ENCODE measurements at regions not wholly inside any gene's neighbourhood (a gene's known extent, or its start where the extent isn't known, plus 50 kb on each side); places are given as distances from the start of the nearest gene placed in this dataset.
"Not testable (repeated sequence)": the region's sequence is repeated elsewhere in the genome, so short reads cannot be mapped to it uniquely, and the experiment has no call there.

- H3K9me3 Mint-ChIP-seq (ENCODE audit: low read depth) = no peaks in the 10 kb centered on the region
- CTCF ChIA-PET = no interaction called here
- peaks cover 13% of the 10 kb centered on the region for H3K27me3 Mint-ChIP-seq
- H3K36me3 Mint-ChIP-seq = no peaks in the 10 kb centered on the region
- DNase-seq (no peak), ATAC-seq (no peak)
- no peaks in the 10 kb centered on the region for H3K4me1 Mint-ChIP-seq
- H3K27ac Mint-ChIP-seq = no peak overlapping the region
- no peak overlapping the region for H3K4me3 Mint-ChIP-seq
These were observed 129.2 kb upstream of the ADRA1B start for GRCh38 chr5:159786901-159787691.

- H3K27ac Mint-ChIP-seq = no peak overlapping the region
- H3K4me3 Mint-ChIP-seq = no peak overlapping the region
- H3K27me3 Mint-ChIP-seq = peaks cover 13% of the 10 kb centered on the region
- no peaks in the 10 kb centered on the region for H3K36me3 Mint-ChIP-seq
- CTCF ChIA-PET = no interaction called here
- H3K4me1 Mint-ChIP-seq = no peaks in the 10 kb centered on the region
- ATAC-seq = no peak
- H3K9me3 Mint-ChIP-seq (ENCODE audit: low read depth) = no peaks in the 10 kb centered on the region
- no peak for DNase-seq
These were observed 128.4 kb upstream of the ADRA1B start for GRCh38 chr5:159787837-159788236.

DNA sequence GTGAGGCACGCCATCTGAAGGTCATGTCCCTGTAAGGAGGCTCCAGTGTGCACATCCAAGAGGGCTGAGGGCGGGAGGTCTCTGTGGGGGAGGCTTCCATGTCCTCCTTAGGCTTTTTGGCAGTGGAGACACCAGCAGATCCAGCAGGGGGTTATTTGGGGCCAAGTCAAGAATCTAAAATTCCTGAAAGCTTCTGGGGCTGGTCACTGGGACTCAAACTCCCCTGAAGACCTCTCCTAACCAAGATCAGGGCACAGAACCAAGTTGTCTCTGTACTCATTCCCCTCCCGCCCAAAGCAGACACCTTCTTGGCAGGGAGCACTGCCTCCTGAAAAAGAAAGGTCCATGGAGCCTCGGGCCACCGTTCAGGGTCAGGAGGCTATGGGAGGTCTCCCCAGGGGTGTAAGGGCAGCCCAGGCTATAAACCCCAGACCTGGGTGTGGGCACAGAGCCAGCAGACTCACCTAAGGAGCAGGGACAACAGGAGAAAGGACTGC is 127.4 kb upstream of the ADRA1B start:
- ATAC-seq = no peak
- Mint-ChIP-seq H3K9me3 (ENCODE audit: low read depth) (no peaks in the 10 kb centered on the region), H3K27me3 (peaks cover 8% of the 10 kb centered on the region), H3K27ac (no peak overlapping the region), H3K4me3 (no peak overlapping the region), H3K4me1 (no peaks in the 10 kb centered on the region), H3K36me3 (no peaks in the 10 kb centered on the region)
- CTCF ChIA-PET = interaction anchor here (0.8 kb wide), 1 partner anchor 273 kb away, joined by 3 read pairs; no protein-coding TSS in a partner anchor
- DNase-seq = no peak

- Mint-ChIP-seq H3K4me3 (no peak overlapping the region), H3K27me3 (peaks cover 8% of the 10 kb centered on the region), H3K9me3 (ENCODE audit: low read depth) (no peaks in the 10 kb centered on the region), H3K27ac (no peak overlapping the region), H3K4me1 (no peaks in the 10 kb centered on the region), H3K36me3 (no peaks in the 10 kb centered on the region)
- DNase-seq = no peak
- ATAC-seq = no peak
- CTCF ChIA-PET = no interaction called here
These were observed 124.1 kb upstream of the ADRA1B start for GRCh38 chr5:159792180-159792579.

- Mint-ChIP-seq H3K27ac (no peak overlapping the region), H3K36me3 (no peaks in the 10 kb centered on the region), H3K4me3 (no peak overlapping the region), H3K9me3 (ENCODE audit: low read depth) (no peaks in the 10 kb centered on the region), H3K4me1 (no peaks in the 10 kb centered on the region), H3K27me3 (no peaks in the 10 kb centered on the region)
- CTCF ChIA-PET = no interaction called here
- DNase-seq (no peak), ATAC-seq (no peak)
These were observed 118.9 kb upstream of the ADRA1B start for GRCh38 chr5:159797261-159797970.

GRCh38 chr5:159799701-159800100 is 116.6 kb upstream of the ADRA1B start:
- H3K36me3 Mint-ChIP-seq = no peaks in the 10 kb centered on the region
- H3K27ac Mint-ChIP-seq = no peak overlapping the region
- ATAC-seq = no peak
- no peaks in the 10 kb centered on the region for H3K9me3 Mint-ChIP-seq (ENCODE audit: low read depth)
- DNase-seq = no peak
- CTCF ChIA-PET = interaction anchor here (0.6 kb wide), 2 partner anchors 20 to 715 kb away, joined by 3 read pairs; no protein-coding TSS in a partner anchor
- H3K4me1 Mint-ChIP-seq = no peaks in the 10 kb centered on the region
- H3K27me3 Mint-ChIP-seq = peaks cover 9% of the 10 kb centered on the region
- no peak overlapping the region for H3K4me3 Mint-ChIP-seq

DNA sequence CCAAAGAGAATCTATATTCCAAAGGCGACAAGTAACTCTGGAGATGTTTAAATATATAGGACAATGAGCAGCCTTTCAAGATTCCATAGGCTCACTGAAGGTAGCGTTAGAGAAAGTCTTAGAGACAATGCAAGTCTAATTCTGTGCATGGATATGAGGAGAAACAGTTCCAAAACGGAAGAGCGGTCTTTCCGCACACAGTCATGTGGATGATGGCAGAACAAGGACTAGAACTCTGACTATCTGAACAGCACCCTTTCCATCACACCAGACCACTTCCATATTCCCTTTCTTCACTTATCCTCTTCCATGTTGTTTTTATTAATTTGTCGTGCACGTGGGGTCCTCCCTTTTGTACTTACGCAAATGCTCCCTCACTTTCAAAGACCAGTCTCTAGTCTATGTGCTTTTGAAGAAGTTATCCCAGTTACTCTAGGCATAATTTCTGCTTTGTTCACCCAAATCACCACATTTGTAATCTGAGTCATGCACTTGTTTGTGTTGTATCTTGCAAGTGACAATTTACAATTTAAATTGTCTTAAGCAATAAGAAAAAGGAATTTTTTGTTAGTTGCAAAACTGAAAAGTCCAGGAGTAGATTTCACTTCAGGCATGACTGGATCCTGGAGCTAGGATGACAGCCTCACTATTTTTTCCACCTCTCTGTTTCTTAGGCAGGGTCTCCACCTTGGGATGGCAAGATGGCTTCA is 116.0 kb upstream of the ADRA1B start:
- CTCF ChIA-PET = interaction anchor here (0.6 kb wide), 1 partner anchor 19 kb away, joined by 3 read pairs; no protein-coding TSS in a partner anchor
- Mint-ChIP-seq H3K27ac (no peak overlapping the region), H3K4me3 (no peak overlapping the region), H3K9me3 (ENCODE audit: low read depth) (no peaks in the 10 kb centered on the region), H3K36me3 (no peaks in the 10 kb centered on the region), H3K27me3 (peaks cover 13% of the 10 kb centered on the region), H3K4me1 (no peaks in the 10 kb centered on the region)
- no peak for ATAC-seq
- no peak for DNase-seq

DNA sequence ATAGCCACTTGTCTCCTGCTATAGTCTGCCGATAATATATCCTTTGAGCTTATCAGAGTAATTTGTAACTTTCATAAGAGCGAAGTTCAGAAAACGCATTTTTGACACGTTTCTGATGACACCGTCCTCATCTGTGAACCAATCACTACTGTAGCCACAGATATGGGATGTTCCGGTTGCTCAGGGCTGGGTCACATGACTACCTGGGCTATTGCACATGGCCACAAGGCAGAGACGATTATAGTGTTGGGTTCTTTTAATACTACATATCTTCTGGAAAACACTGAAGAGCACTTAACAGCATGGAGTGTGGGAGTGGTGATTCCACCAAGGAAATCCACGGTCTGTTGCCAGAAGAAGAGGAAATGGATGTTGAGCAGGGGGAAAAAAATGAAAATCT is 115.0 kb upstream of the ADRA1B start:
- no peak for DNase-seq
- H3K4me3 Mint-ChIP-seq = no peak overlapping the region
- no peaks in the 10 kb centered on the region for H3K36me3 Mint-ChIP-seq
- CTCF ChIA-PET = no interaction called here
- H3K27ac Mint-ChIP-seq = no peak overlapping the region
- no peak for ATAC-seq
- no peaks in the 10 kb centered on the region for H3K4me1 Mint-ChIP-seq
- no peaks in the 10 kb centered on the region for H3K9me3 Mint-ChIP-seq (ENCODE audit: low read depth)
- peaks cover 13% of the 10 kb centered on the region for H3K27me3 Mint-ChIP-seq

DNA sequence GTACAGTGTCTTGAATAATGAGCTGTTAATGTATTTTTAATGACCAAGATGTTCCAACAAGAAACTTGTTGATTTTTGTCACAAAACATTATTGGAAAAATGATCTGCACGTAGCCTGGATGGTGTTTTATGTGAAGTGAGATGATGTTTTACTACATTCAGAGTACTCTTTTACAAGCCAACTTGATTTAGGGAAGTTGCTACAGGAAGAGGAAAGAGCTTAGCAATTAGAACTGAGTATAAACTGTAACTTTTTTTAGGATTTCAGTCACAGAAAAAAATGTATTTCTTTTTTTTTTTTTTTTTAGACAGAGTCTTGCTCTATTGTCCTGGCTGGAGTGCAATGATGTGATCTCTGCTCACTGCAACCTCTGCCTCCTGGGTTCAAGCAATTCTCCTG is 113.6 kb upstream of the ADRA1B start:
- no peak for ATAC-seq
- Mint-ChIP-seq H3K4me3 (no peak overlapping the region), H3K4me1 (no peaks in the 10 kb centered on the region), H3K36me3 (no peaks in the 10 kb centered on the region), H3K27me3 (peaks cover 17% of the 10 kb centered on the region), H3K27ac (no peak overlapping the region), H3K9me3 (ENCODE audit: low read depth) (peaks cover 2% of the 10 kb centered on the region)
- CTCF ChIA-PET = no interaction called here
- DNase-seq = no peak

- H3K4me3 Mint-ChIP-seq = no peak overlapping the region
- CTCF ChIA-PET = no interaction called here
- no peaks in the 10 kb centered on the region for H3K36me3 Mint-ChIP-seq
- H3K27ac Mint-ChIP-seq = no peak overlapping the region
- DNase-seq (no peak), ATAC-seq (no peak)
- peaks cover 2% of the 10 kb centered on the region for H3K9me3 Mint-ChIP-seq (ENCODE audit: low read depth)
- no peaks in the 10 kb centered on the region for H3K4me1 Mint-ChIP-seq
- peaks cover 17% of the 10 kb centered on the region for H3K27me3 Mint-ChIP-seq
These were observed 112.2 kb upstream of the ADRA1B start for GRCh38 chr5:159804121-159804520.

DNA sequence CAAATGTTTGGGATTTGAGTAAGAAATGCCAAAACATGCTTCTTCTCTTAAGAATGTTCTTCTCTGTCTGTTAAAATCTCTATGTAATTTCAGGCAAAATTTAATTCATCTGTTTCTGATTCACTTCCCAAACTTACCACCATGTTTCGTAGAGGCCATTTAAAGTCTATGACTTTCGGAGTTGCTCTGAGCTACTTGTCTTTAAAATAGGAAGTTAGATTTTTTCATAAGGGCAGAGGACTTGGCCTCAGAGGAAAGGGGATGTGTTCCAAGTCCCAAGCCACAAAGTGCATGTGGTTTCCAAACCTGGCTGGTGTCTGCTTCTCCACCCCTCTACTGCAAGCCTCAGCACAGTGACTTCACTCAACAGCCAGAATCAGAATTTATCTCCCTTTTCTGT is 111.3 kb upstream of the ADRA1B start:
- H3K27me3 Mint-ChIP-seq = peaks cover 17% of the 10 kb centered on the region
- CTCF ChIA-PET = no interaction called here

DNA sequence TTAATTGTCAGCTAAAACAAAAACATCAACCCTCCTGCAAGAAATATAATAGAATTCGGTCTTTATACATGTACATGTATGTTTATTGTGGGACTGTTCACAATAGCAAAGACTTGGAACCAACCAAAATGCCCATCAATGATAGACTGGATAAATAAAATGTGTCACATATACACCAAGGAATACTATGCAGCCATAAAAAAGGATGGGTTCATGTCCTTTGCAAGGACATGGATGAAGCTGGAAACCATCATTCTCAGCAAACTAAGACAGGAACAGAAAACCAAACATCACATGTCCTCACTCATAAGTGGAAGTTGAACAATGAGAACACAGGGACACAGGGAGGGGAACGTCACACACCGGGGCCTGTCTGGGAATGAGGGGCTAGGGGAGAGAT is 109.1 kb upstream of the ADRA1B start:
- H3K27ac Mint-ChIP-seq; CTCF ChIA-PET; H3K4me3 Mint-ChIP-seq; ATAC-seq; H3K36me3 Mint-ChIP-seq; DNase-seq; H3K9me3 Mint-ChIP-seq (ENCODE audit: low read depth); H3K4me1 Mint-ChIP-seq: not testable (repeated sequence)
- H3K27me3 Mint-ChIP-seq = peaks cover 17% of the 10 kb centered on the region

More for the DNA sequence above, 111.3 kb upstream of the ADRA1B start:
- Mint-ChIP-seq H3K36me3 (no peaks in the 10 kb centered on the region), H3K27ac (no peak overlapping the region), H3K4me3 (no peak overlapping the region), H3K4me1 (no peaks in the 10 kb centered on the region), H3K9me3 (ENCODE audit: low read depth) (peaks cover 2% of the 10 kb centered on the region)
- ATAC-seq (no peak), DNase-seq (no peak)

DNA sequence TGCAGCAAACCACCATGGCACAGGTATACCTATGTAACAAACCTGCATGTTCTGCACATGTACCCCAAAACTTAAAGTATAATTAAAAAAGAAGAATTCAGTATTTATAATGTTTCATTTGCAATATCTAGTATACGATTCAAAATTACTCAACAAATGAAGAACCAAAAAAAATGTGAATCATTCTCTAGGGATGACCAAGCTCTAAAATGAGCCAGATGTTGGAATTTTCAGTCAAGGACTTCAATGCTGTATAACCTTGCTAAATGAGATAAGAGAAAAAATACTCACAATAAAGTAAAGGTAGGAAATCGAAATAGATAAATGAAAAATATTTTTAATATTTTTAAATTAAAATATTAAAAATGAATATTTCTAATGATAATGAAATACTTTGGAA is 108.7 kb upstream of the ADRA1B start:
- ATAC-seq = no peak

More for the DNA sequence above, 108.7 kb upstream of the ADRA1B start:
- no peaks in the 10 kb centered on the region for H3K36me3 Mint-ChIP-seq
- peaks cover 17% of the 10 kb centered on the region for H3K27me3 Mint-ChIP-seq
- CTCF ChIA-PET = no interaction called here
- no peak overlapping the region for H3K4me3 Mint-ChIP-seq
- H3K27ac Mint-ChIP-seq = no peak overlapping the region
- DNase-seq = no peak
- H3K4me1 Mint-ChIP-seq = no peaks in the 10 kb centered on the region
- peaks cover 2% of the 10 kb centered on the region for H3K9me3 Mint-ChIP-seq (ENCODE audit: low read depth)
